Astrocyte (in vitro differentiated cells and primary cell): ENCODE measurements at regions not wholly inside any gene's neighbourhood (a gene's known extent, or its start where the extent isn't known, plus 50 kb on each side); places are given as distances from the start of the nearest gene placed in this dataset.

Experiments
- DNase-seq: peaks from one replicate; pipeline ENCODE4 v3.0.0-alpha.2; 2010; ENCODE audit warnings: low read depth
- FAIRE-seq: peaks from 2 replicates; lab custom pipeline; 2011; peaks lifted over from hg19 to GRCh38; lab: Jason Lieb, UNC
- H2AFZ ChIP-seq: 2 replicates; pipeline ENCODE4 v1.6.0; 2012; ENCODE audit warnings: low read depth, low read length, inconsistent platforms
- H3K27ac ChIP-seq: 2 replicates; pipeline ENCODE4 v1.5.1; 2011; ENCODE audit warnings: low read depth, low read length, inconsistent platforms
- H3K27me3 ChIP-seq: 2 replicates; pipeline ENCODE4 v1.6.0; 2011; ENCODE audit warnings: low read length, inconsistent platforms; ENCODE audit not compliant: insufficient read depth
- H3K36me3 ChIP-seq: 2 replicates; pipeline ENCODE4 v1.5.1; 2011; ENCODE audit warnings: low read length, inconsistent platforms; ENCODE audit not compliant: insufficient read depth
- H3K4me1 ChIP-seq: 2 replicates; pipeline ENCODE4 v1.5.1; 2011; ENCODE audit warnings: low read length, inconsistent platforms; ENCODE audit not compliant: insufficient read depth
- H3K4me2 ChIP-seq: 2 replicates; pipeline ENCODE4 v1.6.0; 2012; ENCODE audit warnings: low read length, inconsistent platforms
- H3K4me3 ChIP-seq: 2 replicates; pipeline ENCODE4 v1.5.1; 2011; ENCODE audit warnings: low read depth, mild to moderate bottlenecking, low read length, inconsistent platforms; ENCODE audit not compliant: insufficient read depth
- H3K79me2 ChIP-seq: 2 replicates; pipeline ENCODE4 v1.6.0; 2012; ENCODE audit warnings: mild to moderate bottlenecking, low read length, inconsistent platforms; ENCODE audit not compliant: insufficient read depth
- H3K9ac ChIP-seq: 2 replicates; pipeline ENCODE4 v1.6.0; 2012; ENCODE audit warnings: mild to moderate bottlenecking, low read length, inconsistent platforms
- H3K9me3 ChIP-seq: 2 replicates; pipeline ENCODE4 v1.5.1; 2012; ENCODE audit warnings: low read depth, mild to moderate bottlenecking, low read length, inconsistent platforms; ENCODE audit not compliant: insufficient read depth
- H4K20me1 ChIP-seq: 2 replicates; pipeline ENCODE4 v1.6.0; 2012; ENCODE audit warnings: low read length, inconsistent platforms; ENCODE audit not compliant: insufficient read depth
- H3K27ac Mint-ChIP-seq: one replicate; pipeline ENCODE4 v1.8.0; 2021; ENCODE audit warnings: mild to moderate bottlenecking, mixed read lengths; ENCODE audit not compliant: unreplicated experiment
- H3K27me3 Mint-ChIP-seq: one replicate; pipeline ENCODE4 v1.8.0; 2021; ENCODE audit warnings: low read depth, mixed read lengths; ENCODE audit not compliant: unreplicated experiment
- H3K36me3 Mint-ChIP-seq: one replicate; pipeline ENCODE4 v1.8.0; 2021; ENCODE audit warnings: low read depth, mixed read lengths; ENCODE audit not compliant: unreplicated experiment
- H3K4me1 Mint-ChIP-seq: one replicate; pipeline ENCODE4 v1.8.0; 2021; ENCODE audit warnings: low read depth, mixed read lengths; ENCODE audit not compliant: unreplicated experiment
- H3K4me3 Mint-ChIP-seq: one replicate; pipeline ENCODE4 v1.8.0; 2021; ENCODE audit warnings: mild to moderate bottlenecking, moderate library complexity, mixed read lengths; ENCODE audit not compliant: unreplicated experiment
- H3K9me3 Mint-ChIP-seq: one replicate; pipeline ENCODE4 v1.8.0; 2021; ENCODE audit warnings: mild to moderate bottlenecking, mixed read lengths; ENCODE audit not compliant: unreplicated experiment
- CTCF ChIP-seq: IDR thresholded peaks from 2 replicates; pipeline ENCODE4 v1.5.1; 2011; ENCODE audit warnings: low read depth, mild to moderate bottlenecking, inconsistent platforms, low read length, moderate library complexity; ENCODE audit not compliant: insufficient read depth
- EZH2 ChIP-seq: IDR thresholded peaks from 2 replicates; pipeline ENCODE4 v1.6.1; 2012; ENCODE audit warnings: mild to moderate bottlenecking, low read length, inconsistent platforms; ENCODE audit not compliant: insufficient read depth

GRCh38 chr9:129440435-129441186, 180.3 kb downstream of the C9orf50 start:
- H3K9me3 Mint-ChIP-seq: peaks cover 7% of the 10 kb centered on the region
- Histone ChIP-seq H3K79me2 (no peaks in the 10 kb centered on the region), H3K9me3 (no peaks in the 10 kb centered on the region), H3K4me2 (no peak overlapping the region), H3K9ac (no peak overlapping the region), H3K4me1 (peaks cover 15% of the 10 kb centered on the region), H3K27ac (no peak overlapping the region), H3K27me3 (peaks cover 6% of the 10 kb centered on the region), H4K20me1 (no peaks in the 10 kb centered on the region), H3K36me3 (no peaks in the 10 kb centered on the region), H3K4me3 (no peak overlapping the region), H2AFZ (no peak overlapping the region)
- TF ChIP-seq CTCF: no peak
- TF ChIP-seq EZH2: no peak
- peaks cover 59% of the 10 kb centered on the region for H3K27me3 Mint-ChIP-seq
- H3K27ac Mint-ChIP-seq: no peak overlapping the region
- peaks cover 1% of the 10 kb centered on the region for H3K4me1 Mint-ChIP-seq
- DNase-seq: no peak
- peaks cover 3% of the 10 kb centered on the region for H3K36me3 Mint-ChIP-seq
- no peak overlapping the region for H3K4me3 Mint-ChIP-seq
- no peak for FAIRE-seq

DNA sequence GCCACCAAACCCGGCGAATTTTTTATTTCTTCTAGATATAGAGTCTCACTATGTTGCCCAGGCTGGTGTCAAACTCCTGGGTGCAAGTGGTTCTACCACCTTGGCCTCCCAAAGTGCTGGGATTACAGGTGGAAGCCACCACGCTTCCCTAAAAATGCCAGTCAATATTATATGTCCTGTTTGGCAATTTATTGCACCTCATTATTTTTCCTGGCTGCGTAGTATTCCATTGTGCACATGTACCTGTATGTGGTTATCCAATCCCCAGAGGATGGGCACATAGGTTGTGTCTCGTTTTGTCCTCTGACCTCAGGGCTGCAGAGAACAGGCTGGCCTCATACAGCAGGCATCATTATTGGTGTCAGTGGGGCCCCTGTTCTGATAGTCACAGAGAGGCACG, 181.7 kb downstream of the C9orf50 start:
- Histone ChIP-seq H2AFZ (no peak overlapping the region), H3K9me3 (no peaks in the 10 kb centered on the region), H3K36me3 (no peaks in the 10 kb centered on the region), H3K4me3 (no peak overlapping the region), H3K79me2 (no peaks in the 10 kb centered on the region), H3K27ac (no peak overlapping the region), H3K4me2 (no peak overlapping the region), H3K4me1 (peaks cover 15% of the 10 kb centered on the region), H3K27me3 (peaks cover 6% of the 10 kb centered on the region), H4K20me1 (no peaks in the 10 kb centered on the region), H3K9ac (no peak overlapping the region)
- FAIRE-seq: no peak
- Mint-ChIP-seq H3K4me3 (no peak overlapping the region), H3K36me3 (peaks cover 2% of the 10 kb centered on the region), H3K9me3 (peaks cover 8% of the 10 kb centered on the region), H3K27me3 (peaks cover 69% of the 10 kb centered on the region), H3K4me1 (peaks cover 1% of the 10 kb centered on the region), H3K27ac (no peak overlapping the region)
- no peak for DNase-seq
- TF ChIP-seq CTCF (no peak), EZH2 (no peak)

- Mint-ChIP-seq H3K36me3 (peaks cover 2% of the 10 kb centered on the region), H3K27me3 (peaks cover 80% of the 10 kb centered on the region), H3K4me3 (peak overlapping the region; percentile 25), H3K27ac (peak overlapping the region; percentile 26), H3K4me1 (peaks cover 1% of the 10 kb centered on the region), H3K9me3 (peaks cover 7% of the 10 kb centered on the region)
- H3K79me2 ChIP-seq: no peaks in the 10 kb centered on the region
- H3K4me3 ChIP-seq: peak overlapping the region; percentile 57
- no peaks in the 10 kb centered on the region for H4K20me1 ChIP-seq
- peaks cover 6% of the 10 kb centered on the region for H3K27me3 ChIP-seq
- H3K4me2 ChIP-seq: peak overlapping the region; percentile 95
- peak overlapping the region; percentile 71 for H2AFZ ChIP-seq
- H3K27ac ChIP-seq: no peak overlapping the region
- no peaks in the 10 kb centered on the region for H3K36me3 ChIP-seq
- TF ChIP-seq EZH2 (no peak), CTCF (no peak)
- H3K4me1 ChIP-seq: peaks cover 15% of the 10 kb centered on the region
- H3K9me3 ChIP-seq: no peaks in the 10 kb centered on the region
- no peak for FAIRE-seq
- peak overlapping the region; percentile 67 for H3K9ac ChIP-seq
- DNase-seq: no peak
Measured at GRCh38 chr9:129437626-129438323, 183.1 kb downstream of the C9orf50 start.
